PC-3 (cell line): ENCODE measurements at regions not wholly inside any gene's neighbourhood (a gene's known extent, or its start where the extent isn't known, plus 50 kb on each side); places are given as distances from the start of the nearest gene placed in this dataset.

Experiments
- ATAC-seq: fragments of 200-7000 bp; cut with Tn5 transposase; 2 replicates; pipeline ENCODE4 v1.9.1; 2020; ENCODE audit warnings: mild to moderate bottlenecking, moderate library complexity
- BruUV-seq: library from RNA; stranded (reverse); fragments of 400-500 nt; replicated peaks from 2 replicates; lab custom pipeline; 2021; lab: Mats Ljungman, UMichigan
- CTCF ChIA-PET: fragments of 300-600 bp; sonication (Branson Sonifier 250); formaldehyde crosslinking; loops from one replicate; lab custom pipeline; 2022; ENCODE audit warnings: antibody characterized with exemption; lab: Charles Lee
- POLR2A ChIA-PET: fragments of 300-600 bp; sonication (Branson Sonifier 250); formaldehyde crosslinking; loops from one replicate; lab custom pipeline; 2022; ENCODE audit warnings: antibody characterized with exemption; ENCODE audit not compliant: unreplicated experiment; lab: Charles Lee
- DNase-seq: peaks from one replicate; pipeline ENCODE4 v3.0.0-alpha.2; 2015
- H2AFZ ChIP-seq: fragments of 300-600 bp; sonication (generic); 2 replicates; pipeline ENCODE4 v1.6.0; 2016; ENCODE audit warnings: antibody characterized with exemption, low read length
- H3F3A ChIP-seq: fragments of 300-600 bp; sonication (generic); one replicate; pipeline ENCODE4 v1.6.0; 2017; ENCODE audit warnings: antibody characterized with exemption, low read length, control low read depth, mild to moderate bottlenecking; ENCODE audit not compliant: unreplicated experiment
- H3K27ac ChIP-seq: fragments of 300-600 bp; sonication (generic); 2 replicates; pipeline ENCODE4 v1.5.1; 2016; ENCODE audit warnings: mild to moderate bottlenecking, low read length
- H3K27me3 ChIP-seq: fragments of 300-600 bp; sonication (generic); 2 replicates; pipeline ENCODE4 v1.6.1; 2016; ENCODE audit warnings: low read length, mixed read lengths
- H3K36me3 ChIP-seq: fragments of 300-600 bp; sonication (generic); 2 replicates; pipeline ENCODE4 v1.6.1; 2016; ENCODE audit warnings: low read depth, mixed run types, low read length, mixed read lengths
- H3K4me1 ChIP-seq: fragments of 300-600 bp; sonication (generic); 2 replicates; pipeline ENCODE4 v1.5.1; 2016; ENCODE audit warnings: low read length; ENCODE audit not compliant: insufficient read depth
- H3K4me2 ChIP-seq: fragments of 300-600 bp; sonication (generic); 2 replicates; pipeline ENCODE4 v1.6.0; 2016; ENCODE audit warnings: low read length
- H3K4me3 ChIP-seq: fragments of 300-600 bp; sonication (generic); 2 replicates; pipeline ENCODE4 v1.5.1; 2016; ENCODE audit warnings: mild to moderate bottlenecking, low read length, mixed read lengths
- H3K79me2 ChIP-seq: fragments of 300-600 bp; sonication (generic); 2 replicates; pipeline ENCODE4 v1.6.1; 2017; ENCODE audit warnings: low read length, mixed read lengths
- H3K9ac ChIP-seq: fragments of 300-600 bp; sonication (generic); 2 replicates; pipeline ENCODE4 v1.6.0; 2016; ENCODE audit warnings: mild to moderate bottlenecking, low read length
- H3K9me2 ChIP-seq: fragments of 300-600 bp; sonication (generic); replicated peaks from 2 replicates; pipeline ENCODE4 v1.6.1; 2016; ENCODE audit warnings: mixed run types, low read length, mixed read lengths
- H3K9me3 ChIP-seq: fragments of 300-600 bp; sonication (generic); 2 replicates; pipeline ENCODE4 v1.6.1; 2016; ENCODE audit warnings: low read length, mixed read lengths
- H4K20me1 ChIP-seq: fragments of 300-600 bp; sonication (generic); 2 replicates; pipeline ENCODE4 v1.6.1; 2016; ENCODE audit warnings: low read length, mixed read lengths
- EZH2 ChIP-seq: fragments of 300-600 bp; sonication (generic); IDR thresholded peaks from one replicate; pipeline ENCODE4 v1.6.1; 2017; ENCODE audit warnings: antibody characterized with exemption, mild to moderate bottlenecking, low read length; ENCODE audit not compliant: unreplicated experiment
- EZH2phosphoT487 ChIP-seq: fragments of 300-600 bp; sonication (generic); IDR thresholded peaks from 2 replicates; pipeline ENCODE4 v1.6.1; 2018; ENCODE audit warnings: mild to moderate bottlenecking, antibody characterized with exemption, low read length, borderline replicate concordance
- intact Hi-C: fragments of 100-400 bp; cut with micrococcal nuclease; formaldehyde crosslinking; loops from 2 replicates; pipeline ENCODE4 v1.9.0; 2023
- TF ChIP-seq, protein P1 (sequence below): fragments of 300-600 bp; sonication (generic); conservative IDR thresholded peaks from 2 replicates; pipeline ENCODE4 v1.5.1; 2017; ENCODE audit warnings: antibody characterized with exemption, low read depth, mild to moderate bottlenecking, low read length

DNA sequence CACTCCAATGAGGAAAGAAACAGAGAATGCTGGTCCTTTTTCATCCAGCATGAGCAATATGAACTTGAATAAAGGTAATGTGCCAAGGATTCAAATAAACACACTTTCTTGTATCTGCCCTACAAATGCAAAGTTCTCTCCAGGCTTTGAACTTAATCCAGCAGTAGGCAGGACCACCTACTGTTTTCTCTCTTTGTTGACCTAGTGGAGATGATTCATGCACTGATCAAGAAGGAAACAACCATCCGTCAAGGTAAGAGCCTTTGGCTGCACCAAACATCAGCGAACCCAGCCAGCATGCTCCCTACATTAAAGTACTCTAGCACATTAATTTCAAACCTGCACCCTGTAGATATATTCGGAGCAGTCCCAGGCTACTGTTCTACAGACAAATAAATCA, 489.3 kb downstream of the GALC start:
- no peaks in the 10 kb centered on the region for H4K20me1 ChIP-seq
- no peak for TF ChIP-seq EZH2
- TF ChIP-seq, protein P1, sequence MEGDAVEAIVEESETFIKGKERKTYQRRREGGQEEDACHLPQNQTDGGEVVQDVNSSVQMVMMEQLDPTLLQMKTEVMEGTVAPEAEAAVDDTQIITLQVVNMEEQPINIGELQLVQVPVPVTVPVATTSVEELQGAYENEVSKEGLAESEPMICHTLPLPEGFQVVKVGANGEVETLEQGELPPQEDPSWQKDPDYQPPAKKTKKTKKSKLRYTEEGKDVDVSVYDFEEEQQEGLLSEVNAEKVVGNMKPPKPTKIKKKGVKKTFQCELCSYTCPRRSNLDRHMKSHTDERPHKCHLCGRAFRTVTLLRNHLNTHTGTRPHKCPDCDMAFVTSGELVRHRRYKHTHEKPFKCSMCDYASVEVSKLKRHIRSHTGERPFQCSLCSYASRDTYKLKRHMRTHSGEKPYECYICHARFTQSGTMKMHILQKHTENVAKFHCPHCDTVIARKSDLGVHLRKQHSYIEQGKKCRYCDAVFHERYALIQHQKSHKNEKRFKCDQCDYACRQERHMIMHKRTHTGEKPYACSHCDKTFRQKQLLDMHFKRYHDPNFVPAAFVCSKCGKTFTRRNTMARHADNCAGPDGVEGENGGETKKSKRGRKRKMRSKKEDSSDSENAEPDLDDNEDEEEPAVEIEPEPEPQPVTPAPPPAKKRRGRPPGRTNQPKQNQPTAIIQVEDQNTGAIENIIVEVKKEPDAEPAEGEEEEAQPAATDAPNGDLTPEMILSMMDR = no peak
- no peak for TF ChIP-seq EZH2phosphoT487
- H3K4me3 ChIP-seq = no peak overlapping the region
- no peaks in the 10 kb centered on the region for H3K27me3 ChIP-seq
- ChIA-PET POLR2A (no interaction called here), CTCF (no interaction called here)
- DNase-seq (no peak), ATAC-seq (no peak)
- no peaks in the 10 kb centered on the region for H3K36me3 ChIP-seq
- no peaks in the 10 kb centered on the region for H3K9me2 ChIP-seq
- H3K9me3 ChIP-seq = peaks cover 6% of the 10 kb centered on the region; the same call in 1 of the 2 replicates
- no peak overlapping the region for H2AFZ ChIP-seq
- H3K4me1 ChIP-seq = no peaks in the 10 kb centered on the region
- H3K27ac ChIP-seq = no peak overlapping the region
- no peaks in the 10 kb centered on the region for H3F3A ChIP-seq
- no TSS peak for BruUV-seq
- no peak overlapping the region for H3K9ac ChIP-seq
- intact Hi-C loops = no loop called here
- no peak overlapping the region for H3K4me2 ChIP-seq
- H3K79me2 ChIP-seq = no peaks in the 10 kb centered on the region

- no TSS peak for BruUV-seq
- no peaks in the 10 kb centered on the region for H3K27me3 ChIP-seq
- TF ChIP-seq, protein P1 = no peak
- TF ChIP-seq EZH2 (no peak), EZH2phosphoT487 (no peak)
- H3K9me2 ChIP-seq = no peaks in the 10 kb centered on the region
- H3K4me3 ChIP-seq = no peak overlapping the region
- no peak overlapping the region for H2AFZ ChIP-seq
- no peaks in the 10 kb centered on the region for H4K20me1 ChIP-seq
- H3K4me2 ChIP-seq = no peak overlapping the region
- ATAC-seq (no peak), DNase-seq (no peak)
- H3K9ac ChIP-seq = no peak overlapping the region
- intact Hi-C loops = no loop called here
- ChIA-PET POLR2A (no interaction called here), CTCF (no interaction called here)
- no peak overlapping the region for H3K27ac ChIP-seq
- H3K4me1 ChIP-seq = peaks cover 4% of the 10 kb centered on the region
- no peaks in the 10 kb centered on the region for H3K79me2 ChIP-seq
- peaks cover 3% of the 10 kb centered on the region; the same call in 1 of the 2 replicates for H3K9me3 ChIP-seq
- H3K36me3 ChIP-seq = no peaks in the 10 kb centered on the region
- H3F3A ChIP-seq = no peaks in the 10 kb centered on the region
Measured at GRCh38 chr14:87497301-87497700, 495.7 kb downstream of the GALC start.

- H4K20me1 ChIP-seq = no peaks in the 10 kb centered on the region
- no peak overlapping the region for H3K9ac ChIP-seq
- DNase-seq = no peak
- H3K9me2 ChIP-seq = no peaks in the 10 kb centered on the region
- H3K36me3 ChIP-seq = no peaks in the 10 kb centered on the region
- peaks cover 8% of the 10 kb centered on the region; the same call in 1 of the 2 replicates for H3K9me3 ChIP-seq
- H3K4me2 ChIP-seq = no peak overlapping the region
- CTCF ChIA-PET = no interaction called here
- no peaks in the 10 kb centered on the region for H3K27me3 ChIP-seq
- intact Hi-C loops = no loop called here
- POLR2A ChIA-PET = no interaction called here
- H3K4me3 ChIP-seq = no peak overlapping the region
- no peaks in the 10 kb centered on the region for H3F3A ChIP-seq
- H2AFZ ChIP-seq = no peak overlapping the region
- no peaks in the 10 kb centered on the region for H3K79me2 ChIP-seq
- no peak for ATAC-seq
- no TSS peak for BruUV-seq
- H3K4me1 ChIP-seq = peaks cover 15% of the 10 kb centered on the region
- H3K27ac ChIP-seq = no peak overlapping the region
- no peak for TF ChIP-seq EZH2phosphoT487
- no peak for TF ChIP-seq EZH2
- TF ChIP-seq, protein P1 = no peak
Measured at GRCh38 chr14:87494010-87494409, 499.0 kb downstream of the GALC start.
